Ishikawa (cell line): ENCODE measurements at regions not wholly inside any gene's neighbourhood (a gene's known extent, or its start where the extent isn't known, plus 50 kb on each side); places are given as distances from the start of the nearest gene placed in this dataset.

Experiments
- CEBPB ChIP-seq: IDR thresholded peaks from 2 replicates; pipeline ENCODE4 v1.6.1; 2012
- CREB1 ChIP-seq: IDR thresholded peaks from 2 replicates; pipeline ENCODE4 v1.6.1; 2012; ENCODE audit warnings: low read depth
- EGR1 ChIP-seq: IDR thresholded peaks from 2 replicates; pipeline ENCODE4 v1.6.1; 2012
- EP300 ChIP-seq: IDR thresholded peaks from 2 replicates; pipeline ENCODE4 v1.6.1; 2012; ENCODE audit warnings: borderline replicate concordance
- FOXM1 ChIP-seq: IDR thresholded peaks from 2 replicates; pipeline ENCODE4 v1.6.1; 2012; ENCODE audit warnings: low read depth, borderline replicate concordance
- NFIC ChIP-seq: IDR thresholded peaks from 2 replicates; pipeline ENCODE4 v1.6.1; 2012
- RAD21 ChIP-seq: IDR thresholded peaks from 2 replicates; pipeline ENCODE4 v1.6.1; 2012; ENCODE audit warnings: low read depth
- TAF1 ChIP-seq: IDR thresholded peaks from 2 replicates; pipeline ENCODE4 v1.6.1; 2012; ENCODE audit warnings: low read depth, mild to moderate bottlenecking
- TCF12 ChIP-seq: IDR thresholded peaks from 2 replicates; pipeline ENCODE4 v1.6.1; 2012; ENCODE audit warnings: low read depth
- TEAD4 ChIP-seq: IDR thresholded peaks from 2 replicates; pipeline ENCODE4 v1.6.1; 2012
- USF1 ChIP-seq: IDR thresholded peaks from 2 replicates; pipeline ENCODE4 v1.6.1; 2012
- YY1 ChIP-seq: IDR thresholded peaks from 2 replicates; pipeline ENCODE4 v1.6.1; 2012; ENCODE audit warnings: low read depth
- TF ChIP-seq, protein P1 (sequence below): IDR thresholded peaks from 2 replicates; pipeline ENCODE4 v1.6.1; 2012; ENCODE audit warnings: low read depth, mild to moderate bottlenecking

DNA sequence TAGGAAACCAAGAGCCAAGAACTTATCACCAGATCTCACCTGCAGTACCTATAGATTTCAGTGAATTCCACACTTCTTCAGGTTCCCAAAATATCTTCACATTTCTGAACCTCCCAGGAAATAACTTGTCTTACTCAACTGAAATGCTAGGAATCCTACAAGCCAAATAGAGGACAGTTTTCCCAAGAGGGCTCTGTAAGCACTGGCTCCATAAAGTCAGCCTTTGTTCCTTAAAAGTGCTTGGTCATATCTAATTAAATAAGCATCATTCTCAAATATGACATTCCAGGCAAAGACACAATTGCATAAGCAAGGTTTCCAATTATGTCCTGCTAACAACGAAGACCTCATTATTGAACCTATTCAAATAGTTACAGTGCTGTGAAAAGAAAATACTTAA lies 154.6 kb upstream of the MGAT5 start:
- TF ChIP-seq CREB1: no peak
- no peak for TF ChIP-seq RAD21
- TF ChIP-seq CEBPB: no peak
- no peak for TF ChIP-seq EP300
- no peak for TF ChIP-seq TEAD4
- no peak for TF ChIP-seq FOXM1
- TF ChIP-seq, protein P1, sequence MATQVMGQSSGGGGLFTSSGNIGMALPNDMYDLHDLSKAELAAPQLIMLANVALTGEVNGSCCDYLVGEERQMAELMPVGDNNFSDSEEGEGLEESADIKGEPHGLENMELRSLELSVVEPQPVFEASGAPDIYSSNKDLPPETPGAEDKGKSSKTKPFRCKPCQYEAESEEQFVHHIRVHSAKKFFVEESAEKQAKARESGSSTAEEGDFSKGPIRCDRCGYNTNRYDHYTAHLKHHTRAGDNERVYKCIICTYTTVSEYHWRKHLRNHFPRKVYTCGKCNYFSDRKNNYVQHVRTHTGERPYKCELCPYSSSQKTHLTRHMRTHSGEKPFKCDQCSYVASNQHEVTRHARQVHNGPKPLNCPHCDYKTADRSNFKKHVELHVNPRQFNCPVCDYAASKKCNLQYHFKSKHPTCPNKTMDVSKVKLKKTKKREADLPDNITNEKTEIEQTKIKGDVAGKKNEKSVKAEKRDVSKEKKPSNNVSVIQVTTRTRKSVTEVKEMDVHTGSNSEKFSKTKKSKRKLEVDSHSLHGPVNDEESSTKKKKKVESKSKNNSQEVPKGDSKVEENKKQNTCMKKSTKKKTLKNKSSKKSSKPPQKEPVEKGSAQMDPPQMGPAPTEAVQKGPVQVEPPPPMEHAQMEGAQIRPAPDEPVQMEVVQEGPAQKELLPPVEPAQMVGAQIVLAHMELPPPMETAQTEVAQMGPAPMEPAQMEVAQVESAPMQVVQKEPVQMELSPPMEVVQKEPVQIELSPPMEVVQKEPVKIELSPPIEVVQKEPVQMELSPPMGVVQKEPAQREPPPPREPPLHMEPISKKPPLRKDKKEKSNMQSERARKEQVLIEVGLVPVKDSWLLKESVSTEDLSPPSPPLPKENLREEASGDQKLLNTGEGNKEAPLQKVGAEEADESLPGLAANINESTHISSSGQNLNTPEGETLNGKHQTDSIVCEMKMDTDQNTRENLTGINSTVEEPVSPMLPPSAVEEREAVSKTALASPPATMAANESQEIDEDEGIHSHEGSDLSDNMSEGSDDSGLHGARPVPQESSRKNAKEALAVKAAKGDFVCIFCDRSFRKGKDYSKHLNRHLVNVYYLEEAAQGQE: no peak
- TF ChIP-seq YY1: no peak
- TF ChIP-seq EGR1: no peak
- no peak for TF ChIP-seq TCF12
- TF ChIP-seq NFIC: no peak
- no peak for TF ChIP-seq TAF1
- no peak for TF ChIP-seq USF1
